A549 (cell line): ENCODE measurements at regions not wholly inside any gene's neighbourhood (a gene's known extent, or its start where the extent isn't known, plus 50 kb on each side); places are given as distances from the start of the nearest gene placed in this dataset.

ENCODE experiments used
- ATAC-seq, 2 experiments: fragments of 200-7000 bp in 1 of 2; fragments of >200 bp in 1 of 2; cut with Nextera tagmentation in 1 of 2; cut with Tn5 transposase in 1 of 2; 3 replicates each; pipeline versions ENCODE4 v1.8.0 to v1.9.1; 2018 to 2020; ENCODE audit warnings: mild to moderate bottlenecking in 1 of 2, moderate library complexity in 1 of 2
- CTCF ChIA-PET: fragments of 300-600 bp; sonication (Branson Sonifier 250); formaldehyde crosslinking; extraction: SDS; loops from one replicate; lab custom pipeline; 2021; ENCODE audit warnings: antibody characterized with exemption, inconsistent platforms; lab: Yijun Ruan, JAX
- POLR2A ChIA-PET: fragments of 350-600 bp; formaldehyde crosslinking; extraction: SDS; loops from one replicate; lab custom pipeline; 2021; ENCODE audit warnings: antibody characterized with exemption, inconsistent platforms; lab: Yijun Ruan, JAX
- DNase-seq, 2 experiments: peaks; one replicate each; pipeline versions ENCODE4 v3.0.0 to v3.0.0-alpha.2; 2011 to 2016; ENCODE audit warnings: low read depth in 1 of 2, low spot score in 1 of 2
- FAIRE-seq: peaks from 2 replicates; lab custom pipeline; 2011; peaks lifted over from hg19 to GRCh38; lab: Jason Lieb, UNC
- H3K27ac ChIP-seq, 2 experiments: fragments of >200 bp; sonication (Bioruptor Twin); formaldehyde crosslinking; 3 replicates each; pipeline ENCODE4 v1.5.1; 2016 to 2017
- H3K4me1 ChIP-seq: fragments of >200 bp; sonication (Bioruptor Twin); formaldehyde crosslinking; 3 replicates; pipeline ENCODE4 v1.6.1; 2016
- H3K4me2 ChIP-seq: fragments of >200 bp; sonication (Bioruptor Twin); formaldehyde crosslinking; 3 replicates; pipeline ENCODE4 v1.6.1; 2016
- H3K4me3 ChIP-seq: fragments of >200 bp; sonication (Bioruptor Twin); formaldehyde crosslinking; 3 replicates; pipeline ENCODE4 v1.5.1; 2016
- H3K9me3 ChIP-seq: fragments of >200 bp; sonication (Bioruptor Twin); formaldehyde crosslinking; 3 replicates; pipeline ENCODE4 v1.6.1; 2016
- CBX2 ChIP-seq: fragments of 200-600 bp; sonication (generic); IDR thresholded peaks from 2 replicates; pipeline ENCODE4 v1.6.1; 2016; ENCODE audit warnings: low read depth, mild to moderate bottlenecking, borderline replicate concordance
- EHF ChIP-seq: fragments of 250-450 bp; sonication (Bioruptor Pico); IDR thresholded peaks from 2 replicates; pipeline ENCODE4 v1.5.0; 2020; ENCODE audit warnings: mild to moderate bottlenecking
- EP300 ChIP-seq, 2 experiments: fragments of >200 bp; sonication (Bioruptor Twin); formaldehyde crosslinking; IDR thresholded peaks; 2 replicates in 1 of 2; 3 replicates in 1 of 2; pipeline ENCODE4 v1.6.1; 2016 to 2017
- FOSL2 ChIP-seq, 2 experiments: fragments of 450-650 bp in 1 of 2; fragments of >200 bp in 1 of 2; sonication (Bioruptor Twin) in 1 of 2; formaldehyde crosslinking; IDR thresholded peaks; 2 replicates each; pipeline versions ENCODE4 v1.5.0 to v1.6.1; 2016 to 2020; ENCODE audit warnings: mild to moderate bottlenecking in 1 of 2, moderate library complexity in 1 of 2
- FOXS1 ChIP-seq: fragments of 250-450 bp; sonication (Bioruptor Pico); IDR thresholded peaks from 2 replicates; pipeline ENCODE4 v1.5.0; 2020; ENCODE audit warnings: mild to moderate bottlenecking, moderate library complexity
- HDAC2 ChIP-seq: fragments of 200-600 bp; sonication (generic); IDR thresholded peaks from 2 replicates; pipeline ENCODE4 v1.6.1; 2016
- JUNB ChIP-seq: fragments of >200 bp; sonication (Bioruptor Twin); formaldehyde crosslinking; IDR thresholded peaks from 2 replicates; pipeline ENCODE4 v1.6.1; 2016
- KDM5A ChIP-seq: fragments of 200-600 bp; sonication (generic); IDR thresholded peaks from 2 replicates; pipeline ENCODE4 v1.6.1; 2016; ENCODE audit warnings: antibody characterized with exemption, mild to moderate bottlenecking
- MAFK ChIP-seq: fragments of 450-650 bp; IDR thresholded peaks from 2 replicates; pipeline ENCODE4 v1.6.1; 2014; ENCODE audit not compliant: partially characterized antibody
- NFE2L2 ChIP-seq: fragments of 150-350 bp; conservative IDR thresholded peaks from 2 replicates; pipeline ENCODE4 v1.6.1; 2014; ENCODE audit warnings: low read length
- NPAS2 ChIP-seq: fragments of 250-450 bp; sonication (Bioruptor Pico); IDR thresholded peaks from 2 replicates; pipeline ENCODE4 v1.8.0; 2022; ENCODE audit warnings: mild to moderate bottlenecking, moderate library complexity, borderline replicate concordance
- POLR2A ChIP-seq: IDR thresholded peaks from 2 replicates; pipeline ENCODE4 v1.6.1; 2012; ENCODE audit warnings: mild to moderate bottlenecking, low read length
- POLR2AphosphoS2 ChIP-seq: conservative IDR thresholded peaks from 2 replicates; pipeline ENCODE4 v1.6.1; 2012; ENCODE audit warnings: low read length, improper control_type of control experiment, inconsistent platforms
- TP53 ChIP-seq: fragments of 250-450 bp; sonication (Bioruptor Pico); IDR thresholded peaks from 2 replicates; pipeline ENCODE4 v1.5.0; 2021; ENCODE audit warnings: mild to moderate bottlenecking, moderate library complexity
- ZC3H11A ChIP-seq: fragments of 450-650 bp; IDR thresholded peaks from 2 replicates; pipeline ENCODE4 v1.6.1; 2014; ENCODE audit warnings: antibody characterized with exemption, mild to moderate bottlenecking
- ZNF302 ChIP-seq: fragments of 250-450 bp; sonication (Bioruptor Pico); IDR thresholded peaks from 2 replicates; pipeline ENCODE4 v1.9.0; 2021; ENCODE audit warnings: inconsistent platforms, mild to moderate bottlenecking, moderate library complexity
- WGBS: methylation state at CpG from one replicate; pipeline ENCODE4 v1.1.6; 2017; ENCODE audit errors: missing lambda C conversion rate; 5-methylcytosine and 5-hydroxymethylcytosine counted together
- TF ChIP-seq, protein P1 (sequence below): IDR thresholded peaks from 2 replicates; pipeline ENCODE4 v1.6.1; 2012
- TF ChIP-seq, protein P2 (sequence below): fragments of >200 bp; sonication (Bioruptor Twin); formaldehyde crosslinking; IDR thresholded peaks from 3 replicates; pipeline ENCODE4 v1.6.1; 2016
- TF ChIP-seq, protein P3 (sequence below): fragments of 250-450 bp; sonication (Bioruptor Pico); IDR thresholded peaks from 2 replicates; pipeline ENCODE4 v1.5.0; 2021; ENCODE audit warnings: mild to moderate bottlenecking, moderate library complexity, borderline replicate concordance
- TF ChIP-seq, protein P4 (sequence below): IDR thresholded peaks from 2 replicates; pipeline ENCODE4 v1.6.1; 2012
- TF ChIP-seq, protein P5 (sequence below): fragments of 200-600 bp; sonication (generic); IDR thresholded peaks from 2 replicates; pipeline ENCODE4 v1.6.1; 2016; ENCODE audit warnings: antibody characterized with exemption, mild to moderate bottlenecking, moderate library complexity
- TF ChIP-seq, protein P6 (sequence below): fragments of 450-650 bp; IDR thresholded peaks from 2 replicates; pipeline ENCODE4 v1.6.1; 2014; ENCODE audit warnings: antibody characterized with exemption

DNA sequence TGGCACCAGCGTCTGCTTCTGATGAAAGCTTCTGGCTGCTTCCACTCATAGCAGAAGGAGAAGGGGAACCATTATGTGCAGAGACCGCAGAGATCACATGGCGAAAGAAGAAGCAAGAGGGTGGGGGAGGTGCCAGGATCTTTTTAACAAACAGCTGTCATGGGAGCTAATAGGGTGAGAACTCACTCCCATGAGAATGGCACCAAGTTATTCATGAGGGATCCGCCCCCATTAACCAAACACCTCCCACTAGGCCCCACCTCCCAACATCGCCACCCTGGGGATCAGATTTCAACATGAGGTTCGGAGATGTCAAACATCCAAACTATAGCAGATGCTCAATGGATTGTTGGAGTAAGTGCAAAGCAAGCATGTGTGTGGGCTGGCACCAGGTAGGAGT, 125.8 kb upstream of the SLIT3 start:
- DNase-seq = no peak
- H3K4me2 ChIP-seq = no peak overlapping the region
- no peak overlapping the region for H3K27ac ChIP-seq
- no peak overlapping the region for H3K4me3 ChIP-seq
- FAIRE-seq = no peak
- CTCF ChIA-PET = interaction anchor here (0.6 to 1.0 kb wide), 3 partner anchors 11 to 645 kb away, joined by 3 read pairs; no protein-coding TSS in a partner anchor
- peaks cover 33% of the 10 kb centered on the region for H3K4me1 ChIP-seq
- WGBS = 95% methylated on average over 6 of the region's 6 CpGs
- POLR2A ChIA-PET = no interaction called here
- ATAC-seq = no peak
- H3K9me3 ChIP-seq = no peaks in the 10 kb centered on the region
- TF ChIP-seq HDAC2 (no peak), JUNB (no peak), MAFK (no peak), NPAS2 (CRISPR knock-in tag) (no peak), POLR2AphosphoS2 (no peak)
- TF ChIP-seq, protein P1, sequence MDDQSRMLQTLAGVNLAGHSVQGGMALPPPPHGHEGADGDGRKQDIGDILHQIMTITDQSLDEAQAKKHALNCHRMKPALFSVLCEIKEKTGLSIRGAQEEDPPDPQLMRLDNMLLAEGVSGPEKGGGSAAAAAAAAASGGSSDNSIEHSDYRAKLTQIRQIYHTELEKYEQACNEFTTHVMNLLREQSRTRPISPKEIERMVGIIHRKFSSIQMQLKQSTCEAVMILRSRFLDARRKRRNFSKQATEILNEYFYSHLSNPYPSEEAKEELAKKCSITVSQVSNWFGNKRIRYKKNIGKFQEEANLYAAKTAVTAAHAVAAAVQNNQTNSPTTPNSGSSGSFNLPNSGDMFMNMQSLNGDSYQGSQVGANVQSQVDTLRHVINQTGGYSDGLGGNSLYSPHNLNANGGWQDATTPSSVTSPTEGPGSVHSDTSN = no peak
- TF ChIP-seq, protein P2, sequence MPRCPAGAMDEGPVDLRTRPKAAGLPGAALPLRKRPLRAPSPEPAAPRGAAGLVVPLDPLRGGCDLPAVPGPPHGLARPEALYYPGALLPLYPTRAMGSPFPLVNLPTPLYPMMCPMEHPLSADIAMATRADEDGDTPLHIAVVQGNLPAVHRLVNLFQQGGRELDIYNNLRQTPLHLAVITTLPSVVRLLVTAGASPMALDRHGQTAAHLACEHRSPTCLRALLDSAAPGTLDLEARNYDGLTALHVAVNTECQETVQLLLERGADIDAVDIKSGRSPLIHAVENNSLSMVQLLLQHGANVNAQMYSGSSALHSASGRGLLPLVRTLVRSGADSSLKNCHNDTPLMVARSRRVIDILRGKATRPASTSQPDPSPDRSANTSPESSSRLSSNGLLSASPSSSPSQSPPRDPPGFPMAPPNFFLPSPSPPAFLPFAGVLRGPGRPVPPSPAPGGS = no peak

DNA sequence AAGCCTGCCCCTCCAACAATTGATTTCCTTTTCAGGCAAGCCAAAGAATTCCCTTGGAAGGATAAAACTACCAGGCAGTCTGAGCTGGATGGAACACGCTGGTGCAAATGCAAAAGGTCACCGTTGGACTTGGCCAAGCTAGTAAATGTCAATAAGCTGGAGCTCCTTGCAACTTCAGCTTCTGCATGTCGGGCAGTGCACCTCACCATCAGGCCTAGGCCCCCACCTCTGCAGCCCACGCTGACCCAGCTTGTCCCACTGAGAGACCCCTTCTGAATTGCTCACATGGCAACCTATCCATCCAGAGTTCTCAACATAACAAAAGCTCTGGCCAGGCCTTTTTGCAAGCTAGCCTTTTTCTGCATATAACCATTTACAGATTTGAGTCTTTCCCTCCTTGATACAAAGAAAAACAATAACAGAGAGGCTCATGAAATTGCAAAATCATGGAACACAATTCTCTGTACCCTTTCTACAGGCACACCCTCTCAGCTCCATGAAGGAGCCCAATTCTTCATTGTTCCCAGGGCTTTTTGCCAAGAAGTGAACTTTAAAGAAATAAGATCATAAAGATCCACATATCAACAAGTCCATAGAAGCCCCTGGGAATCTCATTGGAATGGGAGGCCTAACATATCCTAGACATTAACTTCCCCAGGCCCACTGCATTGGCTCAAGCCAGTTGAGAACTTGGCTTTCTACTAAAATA, 123.9 kb upstream of the SLIT3 start:
- 87% methylated on average over 4 of the region's 4 CpGs for WGBS
- FAIRE-seq (no peak), ATAC-seq (no peak), DNase-seq (no peak)
- H3K9me3 ChIP-seq = 0 out of 3 replicates have a peak, but pooled peaks cover 2% of the 10 kb centered on the region
- TF ChIP-seq ZNF302 (CRISPR knock-in tag) (no peak), FOXS1 (CRISPR knock-in tag) (no peak), EHF (CRISPR knock-in tag) (no peak), CBX2 (no peak), NFE2L2 (no peak)
- TF ChIP-seq, protein P3, sequence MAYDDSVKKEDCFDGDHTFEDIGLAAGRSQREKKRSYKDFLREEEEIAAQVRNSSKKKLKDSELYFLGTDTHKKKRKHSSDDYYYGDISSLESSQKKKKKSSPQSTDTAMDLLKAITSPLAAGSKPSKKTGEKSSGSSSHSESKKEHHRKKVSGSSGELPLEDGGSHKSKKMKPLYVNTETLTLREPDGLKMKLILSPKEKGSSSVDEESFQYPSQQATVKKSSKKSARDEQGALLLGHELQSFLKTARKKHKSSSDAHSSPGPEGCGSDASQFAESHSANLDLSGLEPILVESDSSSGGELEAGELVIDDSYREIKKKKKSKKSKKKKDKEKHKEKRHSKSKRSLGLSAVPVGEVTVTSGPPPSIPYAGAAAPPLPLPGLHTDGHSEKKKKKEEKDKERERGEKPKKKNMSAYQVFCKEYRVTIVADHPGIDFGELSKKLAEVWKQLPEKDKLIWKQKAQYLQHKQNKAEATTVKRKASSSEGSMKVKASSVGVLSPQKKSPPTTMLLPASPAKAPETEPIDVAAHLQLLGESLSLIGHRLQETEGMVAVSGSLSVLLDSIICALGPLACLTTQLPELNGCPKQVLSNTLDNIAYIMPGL (CRISPR knock-in tag) = no peak
- TF ChIP-seq, protein P4, sequence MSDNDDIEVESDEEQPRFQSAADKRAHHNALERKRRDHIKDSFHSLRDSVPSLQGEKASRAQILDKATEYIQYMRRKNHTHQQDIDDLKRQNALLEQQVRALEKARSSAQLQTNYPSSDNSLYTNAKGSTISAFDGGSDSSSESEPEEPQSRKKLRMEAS = no peak
- CTCF ChIA-PET = interaction anchor here (0.8 to 1.0 kb wide), 2 partner anchors 31 to 61 kb away, joined by 3 read pairs; no protein-coding TSS in a partner anchor
- POLR2A ChIA-PET = no interaction called here
- H3K4me2 ChIP-seq = no peak overlapping the region
- H3K4me3 ChIP-seq = no peak overlapping the region
- peaks cover 23% of the 10 kb centered on the region for H3K4me1 ChIP-seq
- no peak overlapping the region; a peak in 1 of 6 replicates for H3K27ac ChIP-seq

DNA sequence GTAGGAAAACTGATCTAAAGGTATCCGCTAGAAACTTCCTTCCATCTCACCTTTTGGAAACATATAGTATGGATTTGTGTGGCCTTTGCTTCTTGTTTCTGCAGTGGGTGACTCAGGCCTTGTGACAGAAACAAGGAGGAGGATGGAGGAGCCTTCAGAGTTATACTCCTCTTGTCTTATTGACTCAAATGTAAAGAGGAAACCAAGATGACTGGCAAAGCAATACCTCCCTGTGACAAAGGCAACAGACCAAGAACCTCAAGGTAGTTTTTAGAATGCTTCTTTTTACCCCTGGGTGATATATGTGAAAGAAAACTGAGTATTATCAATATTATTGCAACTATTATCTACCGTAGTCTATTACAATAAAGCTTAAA, 123.3 kb upstream of the SLIT3 start:
- H3K9me3 ChIP-seq = 0 out of 3 replicates have a peak, but pooled peaks cover 2% of the 10 kb centered on the region
- H3K4me3 ChIP-seq = no peak overlapping the region
- ChIA-PET POLR2A (no interaction called here), CTCF (interaction anchor here (0.8 kb wide), 1 partner anchor 61 kb away, joined by 3 read pairs; no protein-coding TSS in a partner anchor)
- H3K4me2 ChIP-seq = no peak overlapping the region
- ATAC-seq (no peak), FAIRE-seq (no peak), DNase-seq (no peak)
- peak overlapping the region in 1 of 2 experiments; percentile 44; a peak in 3 of 6 replicates for H3K27ac ChIP-seq
- WGBS = 98% methylated on average over 2 of the region's 2 CpGs
- H3K4me1 ChIP-seq = peaks cover 23% of the 10 kb centered on the region
- TF ChIP-seq ZC3H11A (no peak), POLR2A (no peak), TP53 (CRISPR knock-in tag) (no peak), FOSL2 (IDR thresholded peaks at IDR 0.05) (no peak), FOSL2 (CRISPR knock-in tag; IDR thresholded peaks at IDR 0.05) (no peak), FOXS1 (CRISPR knock-in tag) (no peak), KDM5A (no peak), EP300 (IDR thresholded peaks at IDR 0.05) (no peak)
- TF ChIP-seq, protein P5, sequence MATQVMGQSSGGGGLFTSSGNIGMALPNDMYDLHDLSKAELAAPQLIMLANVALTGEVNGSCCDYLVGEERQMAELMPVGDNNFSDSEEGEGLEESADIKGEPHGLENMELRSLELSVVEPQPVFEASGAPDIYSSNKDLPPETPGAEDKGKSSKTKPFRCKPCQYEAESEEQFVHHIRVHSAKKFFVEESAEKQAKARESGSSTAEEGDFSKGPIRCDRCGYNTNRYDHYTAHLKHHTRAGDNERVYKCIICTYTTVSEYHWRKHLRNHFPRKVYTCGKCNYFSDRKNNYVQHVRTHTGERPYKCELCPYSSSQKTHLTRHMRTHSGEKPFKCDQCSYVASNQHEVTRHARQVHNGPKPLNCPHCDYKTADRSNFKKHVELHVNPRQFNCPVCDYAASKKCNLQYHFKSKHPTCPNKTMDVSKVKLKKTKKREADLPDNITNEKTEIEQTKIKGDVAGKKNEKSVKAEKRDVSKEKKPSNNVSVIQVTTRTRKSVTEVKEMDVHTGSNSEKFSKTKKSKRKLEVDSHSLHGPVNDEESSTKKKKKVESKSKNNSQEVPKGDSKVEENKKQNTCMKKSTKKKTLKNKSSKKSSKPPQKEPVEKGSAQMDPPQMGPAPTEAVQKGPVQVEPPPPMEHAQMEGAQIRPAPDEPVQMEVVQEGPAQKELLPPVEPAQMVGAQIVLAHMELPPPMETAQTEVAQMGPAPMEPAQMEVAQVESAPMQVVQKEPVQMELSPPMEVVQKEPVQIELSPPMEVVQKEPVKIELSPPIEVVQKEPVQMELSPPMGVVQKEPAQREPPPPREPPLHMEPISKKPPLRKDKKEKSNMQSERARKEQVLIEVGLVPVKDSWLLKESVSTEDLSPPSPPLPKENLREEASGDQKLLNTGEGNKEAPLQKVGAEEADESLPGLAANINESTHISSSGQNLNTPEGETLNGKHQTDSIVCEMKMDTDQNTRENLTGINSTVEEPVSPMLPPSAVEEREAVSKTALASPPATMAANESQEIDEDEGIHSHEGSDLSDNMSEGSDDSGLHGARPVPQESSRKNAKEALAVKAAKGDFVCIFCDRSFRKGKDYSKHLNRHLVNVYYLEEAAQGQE = no peak
- TF ChIP-seq, protein P3 (CRISPR knock-in tag) = no peak
- TF ChIP-seq, protein P6, sequence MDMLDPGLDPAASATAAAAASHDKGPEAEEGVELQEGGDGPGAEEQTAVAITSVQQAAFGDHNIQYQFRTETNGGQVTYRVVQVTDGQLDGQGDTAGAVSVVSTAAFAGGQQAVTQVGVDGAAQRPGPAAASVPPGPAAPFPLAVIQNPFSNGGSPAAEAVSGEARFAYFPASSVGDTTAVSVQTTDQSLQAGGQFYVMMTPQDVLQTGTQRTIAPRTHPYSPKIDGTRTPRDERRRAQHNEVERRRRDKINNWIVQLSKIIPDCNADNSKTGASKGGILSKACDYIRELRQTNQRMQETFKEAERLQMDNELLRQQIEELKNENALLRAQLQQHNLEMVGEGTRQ = no peak
